ENCODE measurements at regions not wholly inside any gene's neighbourhood (a gene's known extent, or its start where the extent isn't known, plus 50 kb on each side); places are given as distances from the start of the nearest gene placed in this dataset.

GRCh38 chrX:125089761-125090445 is 229.8 kb upstream of the TEX13C start:
- no peaks in the 10 kb centered on the region for H3K79me2 ChIP-seq (ENCODE audit: control insufficient read depth, insufficient read depth, low read length)
- ChIA-PET POLR2A (no interaction called here), CTCF (no interaction called here)
- no peaks in the 10 kb centered on the region for H3K4me1 ChIP-seq (ENCODE audit: control insufficient read depth in 2 of 2, insufficient read depth in 2 of 2, low read length in 2 of 2)
- no peak overlapping the region for H3K27ac ChIP-seq (ENCODE audit: low read length in 2 of 2)
- no peak overlapping the region for H3K9ac ChIP-seq (ENCODE audit: low read length)
- no peaks in the 10 kb centered on the region for H3K9me3 ChIP-seq (ENCODE audit: control extremely low read depth in 1 of 3, control insufficient read depth in 2 of 3, insufficient read depth in 1 of 3, low read length in 2 of 3)
- intact Hi-C loops (cut with micrococcal nuclease): no loop called here
- Mint-ChIP-seq H3K4me1 (no peaks in the 10 kb centered on the region), H3K27me3 (no peaks in the 10 kb centered on the region), H3K4me3 (no peak overlapping the region), H3K9me3 (ENCODE audit: insufficient read depth) (no peaks in the 10 kb centered on the region), H3K27ac (no peak overlapping the region)
- H3K27me3 ChIP-seq (replicated peaks in 1 of 4; ENCODE audit: control extremely low read depth in 1 of 4, control insufficient read depth in 3 of 4, insufficient read depth in 4 of 4, low read length in 3 of 4): no peaks in the 10 kb centered on the region
- H3K36me3 ChIP-seq (replicated peaks in 1 of 2; ENCODE audit: control extremely low read depth in 1 of 2, control insufficient read depth in 1 of 2, extremely low read depth in 1 of 2, insufficient read depth in 2 of 2, low read length in 1 of 2): no peaks in the 10 kb centered on the region
- WGBS (ENCODE audit: insufficient coverage): no CpG with 5 or more reads among the region's 7 CpGs
- DNase-seq: no peak
- TF ChIP-seq CTCF (IDR thresholded peaks at IDR 0.05) (no peak), EZH2 (IDR thresholded peaks at IDR 0.05; ENCODE audit: borderline replicate concordance, insufficient read depth, low read depth, low read length, poor library complexity, severe bottlenecking) (no peak)
- no peaks in the 10 kb centered on the region for H4K20me1 ChIP-seq (ENCODE audit: control insufficient read depth, insufficient read depth, low read length, poor library complexity, severe bottlenecking)
- H3K4me2 ChIP-seq (replicated peaks; ENCODE audit: low read depth, low read length, poor library complexity, severe bottlenecking): no peak overlapping the region
- no peak overlapping the region for H2AFZ ChIP-seq (ENCODE audit: insufficient read depth, low read depth, low read length, poor library complexity, severe bottlenecking)
- no peak for ATAC-seq (ENCODE audit: low read depth)
- H3K4me3 ChIP-seq (ENCODE audit: control extremely low read depth in 1 of 5, extremely low read depth in 1 of 5, insufficient read depth in 1 of 5, low read depth in 2 of 5, low read length in 4 of 5): no peak overlapping the region

- no peak overlapping the region for H3K4me3 Mint-ChIP-seq
- no peak overlapping the region for H2AFZ ChIP-seq (ENCODE audit: insufficient read depth, low read depth, low read length, poor library complexity, severe bottlenecking)
- no peak for DNase-seq
Measured at GRCh38 chrX:125093852-125094251, 225.8 kb upstream of the TEX13C start.

More at GRCh38 chrX:125093852-125094251, 225.8 kb upstream of the TEX13C start:
- no peak for TF ChIP-seq CTCF (IDR thresholded peaks at IDR 0.05)
- TF ChIP-seq EZH2 (IDR thresholded peaks at IDR 0.05; ENCODE audit: borderline replicate concordance, insufficient read depth, low read depth, low read length, poor library complexity, severe bottlenecking): no peak
- H3K36me3 ChIP-seq (replicated peaks in 1 of 2; ENCODE audit: control extremely low read depth in 1 of 2, control insufficient read depth in 1 of 2, extremely low read depth in 1 of 2, insufficient read depth in 2 of 2, low read length in 1 of 2): no peaks in the 10 kb centered on the region
- ChIA-PET POLR2A (no interaction called here), CTCF (no interaction called here)
- no peaks in the 10 kb centered on the region for H3K79me2 ChIP-seq (ENCODE audit: control insufficient read depth, insufficient read depth, low read length)
- H3K27me3 ChIP-seq (replicated peaks in 1 of 4; ENCODE audit: control extremely low read depth in 1 of 4, control insufficient read depth in 3 of 4, insufficient read depth in 4 of 4, low read length in 3 of 4): no peaks in the 10 kb centered on the region
- no peak overlapping the region for H3K4me2 ChIP-seq (replicated peaks; ENCODE audit: low read depth, low read length, poor library complexity, severe bottlenecking)
- no peak for ATAC-seq (ENCODE audit: low read depth)
- H3K9me3 Mint-ChIP-seq (ENCODE audit: insufficient read depth): no peaks in the 10 kb centered on the region
- H3K27ac Mint-ChIP-seq: no peak overlapping the region
- intact Hi-C loops (cut with micrococcal nuclease): no loop called here
- no peak overlapping the region for H3K4me3 ChIP-seq (ENCODE audit: control extremely low read depth in 1 of 5, extremely low read depth in 1 of 5, insufficient read depth in 1 of 5, low read depth in 2 of 5, low read length in 4 of 5)
- H3K27me3 Mint-ChIP-seq: no peaks in the 10 kb centered on the region
- H3K9me3 ChIP-seq (ENCODE audit: control extremely low read depth in 1 of 3, control insufficient read depth in 2 of 3, insufficient read depth in 1 of 3, low read length in 2 of 3): no peaks in the 10 kb centered on the region
- H3K9ac ChIP-seq (ENCODE audit: low read length): no peak overlapping the region
- no peaks in the 10 kb centered on the region for H3K4me1 ChIP-seq (ENCODE audit: control insufficient read depth in 2 of 2, insufficient read depth in 2 of 2, low read length in 2 of 2)
- H4K20me1 ChIP-seq (ENCODE audit: control insufficient read depth, insufficient read depth, low read length, poor library complexity, severe bottlenecking): no peaks in the 10 kb centered on the region
- no peak overlapping the region for H3K27ac ChIP-seq (ENCODE audit: low read length in 2 of 2)
- no CpG with 5 or more reads among the region's 3 CpGs for WGBS (ENCODE audit: insufficient coverage)
- H3K4me1 Mint-ChIP-seq: no peaks in the 10 kb centered on the region
